ENCODE measurements at regions not wholly inside any gene's neighbourhood (a gene's known extent, or its start where the extent isn't known, plus 50 kb on each side); places are given as distances from the start of the nearest gene placed in this dataset.

DNA sequence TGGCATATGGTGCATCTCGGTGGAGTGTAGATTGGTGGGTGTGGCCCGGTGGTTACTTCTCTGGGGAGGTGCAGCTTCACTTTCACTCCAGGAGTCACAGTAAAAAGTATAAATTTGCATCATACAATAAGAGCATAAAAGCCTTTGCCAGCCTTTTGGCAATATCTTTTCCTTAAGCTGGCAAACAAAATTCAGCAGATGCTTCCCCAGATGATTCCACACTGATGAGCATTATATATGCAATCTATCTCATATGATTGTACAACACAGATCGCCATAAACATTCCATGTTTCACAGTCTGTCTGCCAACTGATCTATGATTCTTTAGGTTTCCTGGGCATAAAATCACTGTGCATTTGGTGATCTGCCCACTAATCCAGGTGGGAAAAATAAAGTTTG is 120.2 kb upstream of the ALCAM start:
- peak overlapping the region; percentile 79 for H3K27ac Mint-ChIP-seq (ENCODE audit: unreplicated experiment)
- TF ChIP-seq, protein P1, sequence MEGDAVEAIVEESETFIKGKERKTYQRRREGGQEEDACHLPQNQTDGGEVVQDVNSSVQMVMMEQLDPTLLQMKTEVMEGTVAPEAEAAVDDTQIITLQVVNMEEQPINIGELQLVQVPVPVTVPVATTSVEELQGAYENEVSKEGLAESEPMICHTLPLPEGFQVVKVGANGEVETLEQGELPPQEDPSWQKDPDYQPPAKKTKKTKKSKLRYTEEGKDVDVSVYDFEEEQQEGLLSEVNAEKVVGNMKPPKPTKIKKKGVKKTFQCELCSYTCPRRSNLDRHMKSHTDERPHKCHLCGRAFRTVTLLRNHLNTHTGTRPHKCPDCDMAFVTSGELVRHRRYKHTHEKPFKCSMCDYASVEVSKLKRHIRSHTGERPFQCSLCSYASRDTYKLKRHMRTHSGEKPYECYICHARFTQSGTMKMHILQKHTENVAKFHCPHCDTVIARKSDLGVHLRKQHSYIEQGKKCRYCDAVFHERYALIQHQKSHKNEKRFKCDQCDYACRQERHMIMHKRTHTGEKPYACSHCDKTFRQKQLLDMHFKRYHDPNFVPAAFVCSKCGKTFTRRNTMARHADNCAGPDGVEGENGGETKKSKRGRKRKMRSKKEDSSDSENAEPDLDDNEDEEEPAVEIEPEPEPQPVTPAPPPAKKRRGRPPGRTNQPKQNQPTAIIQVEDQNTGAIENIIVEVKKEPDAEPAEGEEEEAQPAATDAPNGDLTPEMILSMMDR (IDR thresholded peaks at IDR 0.05; ENCODE audit: partially characterized antibody, unreplicated experiment): no peak
- peaks cover 8% of the 10 kb centered on the region for H3K9me3 Mint-ChIP-seq (ENCODE audit: unreplicated experiment)
- peak; percentile 48 for DNase-seq
- H3K27me3 Mint-ChIP-seq (ENCODE audit: unreplicated experiment): no peaks in the 10 kb centered on the region
- H3K36me3 Mint-ChIP-seq (ENCODE audit: unreplicated experiment): peaks cover 11% of the 10 kb centered on the region
- peak overlapping the region; percentile 65 for H3K4me3 Mint-ChIP-seq (ENCODE audit: unreplicated experiment)
- H3K4me1 Mint-ChIP-seq (ENCODE audit: low read depth, unreplicated experiment): peaks cover 41% of the 10 kb centered on the region

DNA sequence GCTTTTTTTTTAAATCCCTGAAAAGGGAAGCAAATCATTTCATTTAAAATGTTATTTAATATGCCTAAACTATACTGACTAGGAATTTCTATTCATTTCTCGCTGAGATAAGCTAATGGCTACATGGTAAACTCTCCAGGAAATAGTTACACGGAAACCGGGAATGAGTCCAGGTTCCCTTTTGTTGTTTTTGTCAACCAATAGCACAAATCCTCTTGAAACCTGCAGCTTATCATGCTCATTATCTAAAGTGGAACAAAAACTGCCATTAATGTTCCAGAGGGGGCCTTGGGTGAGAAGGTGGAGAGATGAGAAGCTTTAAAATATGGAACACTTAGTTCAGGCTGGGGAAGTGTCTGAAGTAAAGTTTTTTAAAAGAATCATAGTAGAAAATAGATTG is 113.5 kb upstream of the ALCAM start:
- H3K27ac Mint-ChIP-seq (ENCODE audit: unreplicated experiment): no peak overlapping the region

DNA sequence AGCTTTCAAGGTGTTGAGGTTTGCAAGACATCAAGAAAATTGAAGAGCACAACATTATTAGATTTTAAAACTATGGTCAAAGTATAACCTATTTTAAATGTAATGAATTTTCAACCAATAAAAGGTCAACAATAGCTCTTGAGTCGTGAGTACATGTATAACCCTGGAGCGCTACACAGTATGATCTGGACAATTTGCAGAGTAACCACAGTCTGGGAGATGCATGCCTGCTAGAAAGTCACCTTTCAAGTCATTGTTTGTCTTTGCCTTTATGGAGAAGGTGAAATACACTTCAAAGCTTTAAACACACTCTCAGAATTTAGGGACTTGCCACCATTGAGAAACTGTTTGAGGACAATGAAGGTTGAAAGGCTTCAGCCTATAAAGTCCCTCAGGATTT is 112.6 kb upstream of the ALCAM start:
- Mint-ChIP-seq H3K4me1 (ENCODE audit: low read depth, unreplicated experiment) (peaks cover 41% of the 10 kb centered on the region), H3K36me3 (ENCODE audit: unreplicated experiment) (peaks cover 11% of the 10 kb centered on the region), H3K27me3 (ENCODE audit: unreplicated experiment) (no peaks in the 10 kb centered on the region), H3K9me3 (ENCODE audit: unreplicated experiment) (peaks cover 4% of the 10 kb centered on the region), H3K4me3 (ENCODE audit: unreplicated experiment) (no peak overlapping the region), H3K27ac (ENCODE audit: unreplicated experiment) (peak overlapping the region; percentile 36)
- TF ChIP-seq, protein P1 (IDR thresholded peaks at IDR 0.05; ENCODE audit: partially characterized antibody, unreplicated experiment): no peak
- DNase-seq: no peak

More for the DNA sequence above, 113.5 kb upstream of the ALCAM start:
- H3K27me3 Mint-ChIP-seq (ENCODE audit: unreplicated experiment): no peaks in the 10 kb centered on the region
- H3K36me3 Mint-ChIP-seq (ENCODE audit: unreplicated experiment): peaks cover 11% of the 10 kb centered on the region
- peaks cover 6% of the 10 kb centered on the region for H3K9me3 Mint-ChIP-seq (ENCODE audit: unreplicated experiment)
- H3K4me1 Mint-ChIP-seq (ENCODE audit: low read depth, unreplicated experiment): peaks cover 40% of the 10 kb centered on the region
- DNase-seq: no peak
- no peak overlapping the region for H3K4me3 Mint-ChIP-seq (ENCODE audit: unreplicated experiment)
- TF ChIP-seq, protein P1 (IDR thresholded peaks at IDR 0.05; ENCODE audit: partially characterized antibody, unreplicated experiment): no peak

DNA sequence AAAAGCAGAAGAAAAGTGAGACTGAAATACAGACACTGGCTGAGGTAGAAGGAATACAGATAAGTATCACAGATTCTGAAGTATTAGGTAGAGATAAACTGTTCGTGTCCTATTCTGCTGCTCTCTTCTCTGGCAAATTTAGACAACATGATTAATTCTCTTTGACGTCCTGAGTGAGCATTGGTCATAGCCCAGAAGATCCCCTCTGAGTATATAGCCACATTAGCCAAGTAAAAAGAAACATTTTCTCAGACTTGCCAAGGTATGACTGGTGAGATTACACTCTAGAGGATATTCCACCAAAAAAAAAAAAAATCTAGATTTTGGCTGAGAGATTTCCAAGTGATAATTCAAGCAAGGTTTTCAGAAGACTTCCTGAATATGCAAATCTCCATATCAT is 111.4 kb upstream of the ALCAM start:
- H3K27ac Mint-ChIP-seq (ENCODE audit: unreplicated experiment): no peak overlapping the region
- DNase-seq: no peak
- no peak overlapping the region for H3K4me3 Mint-ChIP-seq (ENCODE audit: unreplicated experiment)
- peaks cover 34% of the 10 kb centered on the region for H3K4me1 Mint-ChIP-seq (ENCODE audit: low read depth, unreplicated experiment)
- TF ChIP-seq, protein P1 (IDR thresholded peaks at IDR 0.05; ENCODE audit: partially characterized antibody, unreplicated experiment): no peak
- peaks cover 4% of the 10 kb centered on the region for H3K36me3 Mint-ChIP-seq (ENCODE audit: unreplicated experiment)
- H3K9me3 Mint-ChIP-seq (ENCODE audit: unreplicated experiment): peaks cover 1% of the 10 kb centered on the region
- peaks cover under 1% of the 10 kb centered on the region for H3K27me3 Mint-ChIP-seq (ENCODE audit: unreplicated experiment)

DNA sequence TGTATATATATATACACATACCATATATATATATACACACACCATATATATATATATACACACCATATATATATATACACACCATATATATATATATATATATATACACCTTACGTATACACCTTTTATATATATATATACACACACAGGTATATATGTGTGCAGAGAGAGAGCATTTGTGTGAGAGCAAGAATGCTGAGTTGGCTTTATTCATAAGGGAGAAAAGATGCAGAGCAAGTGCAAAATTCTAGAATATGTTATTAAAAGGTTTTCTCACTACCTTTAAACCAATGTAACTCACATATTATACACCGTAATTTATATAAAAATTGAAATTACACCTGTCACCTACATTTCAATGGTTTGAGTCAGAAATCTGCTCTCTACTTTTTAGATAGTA is 107.2 kb upstream of the ALCAM start:
- Mint-ChIP-seq H3K27ac (ENCODE audit: unreplicated experiment) (no peak overlapping the region), H3K4me1 (ENCODE audit: low read depth, unreplicated experiment) (peaks cover 30% of the 10 kb centered on the region), H3K36me3 (ENCODE audit: unreplicated experiment) (peaks cover 5% of the 10 kb centered on the region), H3K4me3 (ENCODE audit: unreplicated experiment) (no peak overlapping the region), H3K27me3 (ENCODE audit: unreplicated experiment) (peaks cover 1% of the 10 kb centered on the region), H3K9me3 (ENCODE audit: unreplicated experiment) (peaks cover 2% of the 10 kb centered on the region)
- DNase-seq: no peak
- TF ChIP-seq, protein P1 (IDR thresholded peaks at IDR 0.05; ENCODE audit: partially characterized antibody, unreplicated experiment): no peak
